GM23338 (cell line): ENCODE measurements at regions not wholly inside any gene's neighbourhood (a gene's known extent, or its start where the extent isn't known, plus 50 kb on each side); places are given as distances from the start of the nearest gene placed in this dataset.

Source experiments
- EZH2 ChIP-seq: fragments of 200-600 bp; sonication (generic); IDR thresholded peaks from one replicate; pipeline ENCODE4 v1.8.0; 2017; ENCODE audit warnings: antibody characterized with exemption, mild to moderate bottlenecking, low read depth; ENCODE audit not compliant: unreplicated experiment
- POLR2AphosphoS5 ChIP-seq: IDR thresholded peaks from 2 replicates; pipeline ENCODE4 v1.6.1; 2016; ENCODE audit warnings: antibody characterized with exemption, low read depth

DNA sequence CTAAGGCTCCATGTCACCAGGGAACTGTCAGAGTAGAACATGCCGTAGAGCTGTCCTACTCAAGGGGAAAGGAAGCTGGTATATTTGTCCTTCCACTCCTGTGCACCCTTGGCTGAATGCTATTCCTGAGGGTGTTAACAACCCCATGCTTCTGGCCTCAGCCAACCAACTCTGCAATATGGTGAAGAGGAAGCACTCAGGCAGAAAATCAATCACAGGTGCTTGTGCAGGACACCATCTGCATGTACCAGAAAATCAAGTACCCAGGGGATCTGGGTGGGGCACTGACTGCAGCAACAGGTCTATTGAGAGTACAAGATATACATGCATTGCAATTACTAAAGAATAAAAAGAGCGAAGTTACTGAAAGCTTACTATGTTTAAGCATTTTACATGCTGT is 51.4 kb upstream of the NEK6 start:
- TF ChIP-seq POLR2AphosphoS5 (no peak), EZH2 (no peak)
